Tibial nerve (tissue), 4 donors: ENCODE measurements at regions not wholly inside any gene's neighbourhood (a gene's known extent, or its start where the extent isn't known, plus 50 kb on each side); places are given as distances from the start of the nearest gene placed in this dataset.

Source experiments
- EP300 ChIP-seq, 2 donors: sonication (generic); formaldehyde crosslinking; IDR thresholded peaks; one replicate each; pipeline ENCODE4 v1.6.1; 2017; ENCODE audit warnings: antibody characterized with exemption in 2 of 2, mild to moderate bottlenecking in 1 of 2
- POLR2A ChIP-seq, 2 donors: fragments of 450-650 bp; IDR thresholded peaks; one replicate each; pipeline ENCODE4 v1.6.1; 2017; ENCODE audit warnings: antibody characterized with exemption in 2 of 2, mild to moderate bottlenecking in 2 of 2, moderate library complexity in 2 of 2
- TF ChIP-seq, protein P1 (sequence below), 5 experiments: fragments of 200-600 bp in 3 of 5; fragments of 450-650 bp in 2 of 5; sonication (generic) in 3 of 5; IDR thresholded peaks; one replicate each; pipeline ENCODE4 v1.5.1; 2016 to 2019; ENCODE audit warnings: antibody characterized with exemption in 5 of 5, mild to moderate bottlenecking in 3 of 5, moderate library complexity in 2 of 5

DNA sequence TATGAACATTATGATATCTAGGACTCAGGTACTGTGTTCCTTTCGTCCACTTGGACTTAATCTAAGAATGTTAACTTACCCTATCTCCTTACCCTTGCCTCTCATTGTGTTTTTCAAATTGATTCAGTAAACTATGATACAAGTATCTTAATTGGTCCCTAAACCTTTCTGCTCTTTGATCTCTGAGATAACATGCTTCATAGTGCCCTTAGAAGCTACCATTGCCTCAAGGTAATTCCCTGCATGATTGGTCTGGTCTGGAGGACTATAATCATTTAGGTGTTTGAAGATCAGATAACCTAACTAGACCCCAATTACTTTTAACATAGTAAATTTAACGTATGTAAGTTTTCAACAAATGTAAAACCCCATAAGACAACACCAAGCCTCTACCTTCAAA lies 169.9 kb upstream of the NBEA start:
- TF ChIP-seq POLR2A (IDR thresholded peaks at IDR 0.05) (no peak), EP300 (IDR thresholded peaks at IDR 0.05) (no peak)
- TF ChIP-seq, protein P1, sequence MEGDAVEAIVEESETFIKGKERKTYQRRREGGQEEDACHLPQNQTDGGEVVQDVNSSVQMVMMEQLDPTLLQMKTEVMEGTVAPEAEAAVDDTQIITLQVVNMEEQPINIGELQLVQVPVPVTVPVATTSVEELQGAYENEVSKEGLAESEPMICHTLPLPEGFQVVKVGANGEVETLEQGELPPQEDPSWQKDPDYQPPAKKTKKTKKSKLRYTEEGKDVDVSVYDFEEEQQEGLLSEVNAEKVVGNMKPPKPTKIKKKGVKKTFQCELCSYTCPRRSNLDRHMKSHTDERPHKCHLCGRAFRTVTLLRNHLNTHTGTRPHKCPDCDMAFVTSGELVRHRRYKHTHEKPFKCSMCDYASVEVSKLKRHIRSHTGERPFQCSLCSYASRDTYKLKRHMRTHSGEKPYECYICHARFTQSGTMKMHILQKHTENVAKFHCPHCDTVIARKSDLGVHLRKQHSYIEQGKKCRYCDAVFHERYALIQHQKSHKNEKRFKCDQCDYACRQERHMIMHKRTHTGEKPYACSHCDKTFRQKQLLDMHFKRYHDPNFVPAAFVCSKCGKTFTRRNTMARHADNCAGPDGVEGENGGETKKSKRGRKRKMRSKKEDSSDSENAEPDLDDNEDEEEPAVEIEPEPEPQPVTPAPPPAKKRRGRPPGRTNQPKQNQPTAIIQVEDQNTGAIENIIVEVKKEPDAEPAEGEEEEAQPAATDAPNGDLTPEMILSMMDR (IDR thresholded peaks at IDR 0.05), result no peak
